ACC112 (cell line): ENCODE measurements at regions not wholly inside any gene's neighbourhood (a gene's known extent, or its start where the extent isn't known, plus 50 kb on each side); places are given as distances from the start of the nearest gene placed in this dataset.

Experiments used
- H2AFZ ChIP-seq: fragments of 200-600 bp; sonication (generic); one replicate; pipeline ENCODE4 v1.6.0; 2017; ENCODE audit warnings: antibody characterized with exemption, low read length; ENCODE audit not compliant: unreplicated experiment
- H3K27ac ChIP-seq: fragments of 200-600 bp; sonication (generic); 2 replicates; pipeline ENCODE4 v1.5.1; 2014; ENCODE audit warnings: low read depth, mild to moderate bottlenecking, antibody characterized with exemption, low read length, moderate library complexity
- H3K27me3 ChIP-seq: fragments of 200-600 bp; sonication (generic); 2 replicates; pipeline ENCODE4 v1.6.1; 2014; ENCODE audit warnings: mild to moderate bottlenecking, antibody characterized with exemption, low read length, moderate library complexity, mixed read lengths; ENCODE audit not compliant: insufficient read depth
- H3K36me3 ChIP-seq: fragments of 200-600 bp; sonication (generic); 2 replicates; pipeline ENCODE4 v1.6.1; 2016; ENCODE audit warnings: mild to moderate bottlenecking, antibody characterized with exemption, low read length, moderate library complexity, mixed read lengths; ENCODE audit not compliant: insufficient read depth
- H3K4me1 ChIP-seq: fragments of 200-600 bp; sonication (generic); one replicate; pipeline ENCODE4 v1.6.1; 2016; ENCODE audit warnings: low read length, mixed read lengths; ENCODE audit not compliant: insufficient read depth, unreplicated experiment, control insufficient read depth
- H3K4me3 ChIP-seq: fragments of 200-600 bp; sonication (generic); 2 replicates; pipeline ENCODE4 v1.5.1; 2014; ENCODE audit warnings: mild to moderate bottlenecking, low read depth, low read length
- H3K79me2 ChIP-seq: fragments of 200-600 bp; sonication (generic); one replicate; pipeline ENCODE4 v1.6.0; 2016; ENCODE audit warnings: low read length; ENCODE audit not compliant: control insufficient read depth, unreplicated experiment, insufficient read depth

GRCh38 chr5:6321078-6321477 lies 57.3 kb downstream of the MED10 start:
- Histone ChIP-seq H3K36me3 (no peaks in the 10 kb centered on the region), H3K79me2 (no peaks in the 10 kb centered on the region), H3K27ac (no peak overlapping the region), H2AFZ (no peak overlapping the region), H3K4me1 (no peaks in the 10 kb centered on the region), H3K27me3 (no peaks in the 10 kb centered on the region), H3K4me3 (no peak overlapping the region)

- Histone ChIP-seq H2AFZ (no peak overlapping the region), H3K27me3 (no peaks in the 10 kb centered on the region), H3K4me1 (no peaks in the 10 kb centered on the region)
Measured at GRCh38 chr5:6319116-6319515, 59.2 kb downstream of the MED10 start.

GRCh38 chr5:6317116-6317798 lies 61.1 kb downstream of the MED10 start:
- Histone ChIP-seq H3K27ac (no peak overlapping the region), H3K79me2 (no peaks in the 10 kb centered on the region), H3K36me3 (no peaks in the 10 kb centered on the region), H2AFZ (no peak overlapping the region), H3K4me3 (no peak overlapping the region), H3K4me1 (no peaks in the 10 kb centered on the region), H3K27me3 (no peaks in the 10 kb centered on the region)

More at GRCh38 chr5:6319116-6319515, 59.2 kb downstream of the MED10 start:
- Histone ChIP-seq H3K36me3 (no peaks in the 10 kb centered on the region), H3K27ac (no peak overlapping the region), H3K79me2 (no peaks in the 10 kb centered on the region), H3K4me3 (no peak overlapping the region)

GRCh38 chr5:6315580-6315979 lies 62.8 kb downstream of the MED10 start:
- Histone ChIP-seq H3K27me3 (no peaks in the 10 kb centered on the region), H3K4me3 (no peak overlapping the region), H3K36me3 (no peaks in the 10 kb centered on the region), H3K4me1 (no peaks in the 10 kb centered on the region), H2AFZ (no peak overlapping the region), H3K27ac (no peak overlapping the region), H3K79me2 (no peaks in the 10 kb centered on the region)

GRCh38 chr5:6311568-6312501 lies 66.5 kb downstream of the MED10 start:
- Histone ChIP-seq H2AFZ (no peak overlapping the region), H3K4me3 (no peak overlapping the region), H3K27ac (no peak overlapping the region), H3K79me2 (no peaks in the 10 kb centered on the region), H3K27me3 (no peaks in the 10 kb centered on the region), H3K36me3 (no peaks in the 10 kb centered on the region), H3K4me1 (no peaks in the 10 kb centered on the region)

- H2AFZ ChIP-seq = no peak overlapping the region
- H3K4me3 ChIP-seq = no peak overlapping the region
- no peaks in the 10 kb centered on the region for H3K36me3 ChIP-seq
- no peaks in the 10 kb centered on the region for H3K4me1 ChIP-seq
- no peaks in the 10 kb centered on the region for H3K27me3 ChIP-seq
- H3K79me2 ChIP-seq = no peaks in the 10 kb centered on the region
- no peak overlapping the region for H3K27ac ChIP-seq
Measured at GRCh38 chr5:6309949-6310348, 68.4 kb downstream of the MED10 start.

- no peak overlapping the region for H3K4me3 ChIP-seq
- no peak overlapping the region for H3K27ac ChIP-seq
- H3K36me3 ChIP-seq = no peaks in the 10 kb centered on the region
- no peak overlapping the region for H2AFZ ChIP-seq
- no peaks in the 10 kb centered on the region for H3K4me1 ChIP-seq
- H3K79me2 ChIP-seq = no peaks in the 10 kb centered on the region
- no peaks in the 10 kb centered on the region for H3K27me3 ChIP-seq
Measured at GRCh38 chr5:6308683-6309082, 69.7 kb downstream of the MED10 start.

GRCh38 chr5:6307304-6307703 lies 71.0 kb downstream of the MED10 start:
- Histone ChIP-seq H2AFZ (no peak overlapping the region), H3K79me2 (no peaks in the 10 kb centered on the region), H3K4me1 (no peaks in the 10 kb centered on the region), H3K36me3 (no peaks in the 10 kb centered on the region), H3K27ac (no peak overlapping the region), H3K4me3 (no peak overlapping the region), H3K27me3 (no peaks in the 10 kb centered on the region)

GRCh38 chr5:6305853-6306252 lies 72.5 kb downstream of the MED10 start:
- H2AFZ ChIP-seq = no peak overlapping the region
- H3K4me1 ChIP-seq = no peaks in the 10 kb centered on the region
- H3K4me3 ChIP-seq = no peak overlapping the region
- H3K27me3 ChIP-seq = no peaks in the 10 kb centered on the region
- no peaks in the 10 kb centered on the region for H3K79me2 ChIP-seq
- H3K36me3 ChIP-seq = no peaks in the 10 kb centered on the region
- no peak overlapping the region for H3K27ac ChIP-seq

- Histone ChIP-seq H3K27me3 (no peaks in the 10 kb centered on the region), H3K36me3 (no peaks in the 10 kb centered on the region), H3K4me1 (no peaks in the 10 kb centered on the region), H3K27ac (no peak overlapping the region), H3K79me2 (no peaks in the 10 kb centered on the region), H3K4me3 (no peak overlapping the region), H2AFZ (no peak overlapping the region)
Measured at GRCh38 chr5:6302684-6303083, 75.7 kb downstream of the MED10 start.

- Histone ChIP-seq H3K36me3 (no peaks in the 10 kb centered on the region), H3K4me1 (no peaks in the 10 kb centered on the region), H3K27me3 (no peaks in the 10 kb centered on the region), H3K79me2 (no peaks in the 10 kb centered on the region), H3K4me3 (no peak overlapping the region), H3K27ac (no peak overlapping the region), H2AFZ (no peak overlapping the region)
Measured at GRCh38 chr5:6302075-6302474, 76.3 kb downstream of the MED10 start.
